Activated T-helper 17 cell treated with anti-CD3 and anti-CD28 coated beads, Interleukin-2, amount 50 U/mL, for 72 hours (primary cell): ENCODE measurements at regions not wholly inside any gene's neighbourhood (a gene's known extent, or its start where the extent isn't known, plus 50 kb on each side); places are given as distances from the start of the nearest gene placed in this dataset.

Experiments used
- ATAC-seq: fragments of 150-1000 bp; cut with Tn5 transposase; replicated peaks from 2 replicates; pipeline ENCODE4 v1.10.0; 2021; ENCODE audit warnings: mild to moderate bottlenecking, moderate library complexity
- H3K27ac Mint-ChIP-seq: one replicate; pipeline ENCODE4 v1.8.0; 2022; ENCODE audit warnings: mixed read lengths
- H3K27me3 Mint-ChIP-seq: one replicate; pipeline ENCODE4 v1.8.0; 2022; ENCODE audit warnings: mixed read lengths
- H3K36me3 Mint-ChIP-seq: one replicate; pipeline ENCODE4 v1.8.0; 2022; ENCODE audit warnings: low read depth, mild to moderate bottlenecking, mixed read lengths
- H3K4me1 Mint-ChIP-seq: one replicate; pipeline ENCODE4 v1.8.0; 2022; ENCODE audit warnings: mixed read lengths
- H3K4me3 Mint-ChIP-seq: one replicate; pipeline ENCODE4 v1.8.0; 2022; ENCODE audit warnings: mild to moderate bottlenecking, mixed read lengths
- H3K9me3 Mint-ChIP-seq: one replicate; pipeline ENCODE4 v1.8.0; 2022; ENCODE audit warnings: mixed read lengths

DNA sequence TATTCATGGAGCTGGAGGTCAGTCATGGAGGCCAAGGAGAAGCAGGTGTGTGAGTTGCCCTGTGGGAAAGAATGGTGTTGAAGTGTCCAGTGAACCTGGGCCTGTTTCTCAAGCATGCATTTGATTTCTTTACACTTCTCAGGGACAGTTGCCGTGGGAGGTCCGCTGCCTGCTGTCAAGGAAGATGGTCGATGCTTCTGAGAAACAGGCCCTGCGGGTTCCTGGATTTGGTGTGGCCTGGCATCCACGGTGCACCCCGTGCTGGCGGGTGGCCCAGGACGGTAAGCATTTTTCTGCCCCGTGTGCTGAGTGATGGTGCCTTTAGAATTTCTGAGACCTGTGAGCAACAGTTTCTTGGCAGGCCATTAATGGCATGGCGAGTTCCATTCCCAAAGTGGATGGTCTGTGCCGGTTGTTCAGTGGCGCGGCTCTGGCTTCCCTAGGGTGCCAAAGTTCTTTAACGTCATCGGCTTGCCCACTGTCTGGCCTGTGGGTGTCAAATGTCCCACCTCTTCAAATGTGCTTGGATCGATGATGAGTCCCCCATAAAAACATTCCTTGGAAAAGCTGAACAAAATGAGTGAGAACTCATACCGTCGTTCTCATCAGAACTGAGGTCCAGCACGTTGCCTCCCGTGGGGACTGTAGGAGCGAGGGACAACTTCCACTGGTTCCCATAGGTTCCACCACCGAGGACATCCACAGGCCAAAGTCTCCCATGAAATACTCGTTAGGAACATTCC, 107.2 kb downstream of the SNRPN start:
- Mint-ChIP-seq H3K27ac (no peak overlapping the region), H3K4me3 (no peak overlapping the region)

DNA sequence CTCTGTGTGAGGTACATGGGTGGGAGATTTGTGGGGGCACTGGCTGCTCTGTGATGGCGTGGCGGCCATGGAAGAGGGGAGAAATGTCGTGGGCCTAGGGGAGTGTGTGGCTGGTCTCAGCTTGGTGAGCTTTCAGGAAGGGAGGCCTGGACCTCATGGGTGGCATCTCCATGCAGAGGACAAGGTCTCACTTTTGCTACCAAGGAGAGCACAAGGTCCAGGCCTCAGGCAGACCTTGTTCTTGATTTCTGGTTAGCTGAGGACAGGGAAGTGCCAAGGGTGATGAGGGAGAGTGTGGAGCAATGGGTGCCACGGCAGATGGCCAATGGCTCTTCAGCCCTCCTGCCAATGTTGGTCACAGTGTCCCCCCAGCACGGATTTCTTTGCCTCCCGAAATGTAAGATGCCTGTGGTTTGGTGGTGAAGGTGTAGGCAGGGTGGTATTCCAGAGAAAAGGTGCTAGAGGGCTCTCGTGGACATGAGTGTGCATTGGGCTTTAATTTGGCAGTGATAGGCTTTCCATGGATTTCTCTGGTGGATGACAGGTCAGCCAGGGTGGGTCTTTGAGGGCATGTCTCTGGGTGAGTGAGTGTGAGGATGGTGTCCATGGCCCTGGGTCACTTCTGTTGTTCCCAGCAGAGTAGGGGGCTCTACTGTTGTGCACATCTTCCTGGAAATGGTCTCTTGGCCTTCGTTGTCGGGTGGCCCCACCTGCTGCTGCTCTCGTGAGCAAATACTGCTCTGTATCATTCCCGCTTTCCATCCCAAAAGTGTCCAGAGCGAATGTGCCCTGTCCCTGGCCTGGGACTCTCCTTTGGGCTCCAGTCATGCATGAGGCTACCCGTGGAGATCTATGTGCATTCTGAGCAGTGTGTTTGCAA, 108.0 kb downstream of the SNRPN start:
- peaks cover 99% of the 10 kb centered on the region for H3K36me3 Mint-ChIP-seq
- H3K4me3 Mint-ChIP-seq = no peak overlapping the region
- ATAC-seq = no peak
- H3K27me3 Mint-ChIP-seq = no peaks in the 10 kb centered on the region
- peaks cover 60% of the 10 kb centered on the region for H3K9me3 Mint-ChIP-seq
- no peaks in the 10 kb centered on the region for H3K4me1 Mint-ChIP-seq
- H3K27ac Mint-ChIP-seq = no peak overlapping the region

More for the DNA sequence above, 107.2 kb downstream of the SNRPN start:
- peaks cover 99% of the 10 kb centered on the region for H3K36me3 Mint-ChIP-seq
- no peak for ATAC-seq
- no peaks in the 10 kb centered on the region for H3K27me3 Mint-ChIP-seq
- peaks cover 61% of the 10 kb centered on the region for H3K9me3 Mint-ChIP-seq
- no peaks in the 10 kb centered on the region for H3K4me1 Mint-ChIP-seq

DNA sequence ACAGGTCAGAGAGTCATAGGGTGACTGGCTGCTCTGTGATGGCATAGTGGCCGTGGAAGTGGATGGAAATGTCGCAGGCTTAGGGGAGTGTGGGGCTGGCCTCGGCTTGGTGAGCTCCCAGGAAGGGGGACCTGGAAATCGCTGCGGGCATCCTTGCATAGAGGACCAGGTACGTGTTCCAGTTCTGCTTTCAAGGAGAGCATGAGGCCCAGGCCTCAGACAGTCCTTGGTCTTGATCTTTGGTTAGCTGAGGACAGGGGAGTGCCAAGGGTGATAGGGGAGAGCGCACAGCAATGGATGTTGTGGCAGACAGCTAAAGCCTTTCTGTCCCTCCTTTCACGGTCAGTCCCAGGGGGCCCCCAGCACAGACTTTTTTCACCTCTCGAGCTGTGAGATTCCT, 110.5 kb downstream of the SNRPN start:
- Mint-ChIP-seq H3K36me3 (peaks cover 100% of the 10 kb centered on the region), H3K27me3 (no peaks in the 10 kb centered on the region), H3K9me3 (peaks cover 62% of the 10 kb centered on the region), H3K4me1 (no peaks in the 10 kb centered on the region), H3K27ac (no peak overlapping the region), H3K4me3 (no peak overlapping the region)
- no peak for ATAC-seq

GRCh38 chr15:25065876-25066275, 111.1 kb downstream of the SNRPN start:
- Mint-ChIP-seq H3K27ac (no peak overlapping the region), H3K4me1 (no peaks in the 10 kb centered on the region), H3K9me3 (peaks cover 60% of the 10 kb centered on the region), H3K27me3 (no peaks in the 10 kb centered on the region), H3K36me3 (peaks cover 100% of the 10 kb centered on the region), H3K4me3 (no peak overlapping the region)
- ATAC-seq = no peak

- Mint-ChIP-seq H3K27ac (no peak overlapping the region), H3K27me3 (no peaks in the 10 kb centered on the region), H3K9me3 (peaks cover 64% of the 10 kb centered on the region), H3K4me1 (no peaks in the 10 kb centered on the region), H3K36me3 (peaks cover 100% of the 10 kb centered on the region), H3K4me3 (no peak overlapping the region)
- ATAC-seq = no peak
Observed at GRCh38 chr15:25066708-25067107, 111.9 kb downstream of the SNRPN start.

GRCh38 chr15:25067725-25068309, 113.0 kb downstream of the SNRPN start:
- Mint-ChIP-seq H3K4me1 (no peaks in the 10 kb centered on the region), H3K9me3 (peaks cover 60% of the 10 kb centered on the region), H3K4me3 (no peak overlapping the region), H3K27ac (no peak overlapping the region), H3K27me3 (no peaks in the 10 kb centered on the region), H3K36me3 (peaks cover 100% of the 10 kb centered on the region)
- ATAC-seq = no peak

DNA sequence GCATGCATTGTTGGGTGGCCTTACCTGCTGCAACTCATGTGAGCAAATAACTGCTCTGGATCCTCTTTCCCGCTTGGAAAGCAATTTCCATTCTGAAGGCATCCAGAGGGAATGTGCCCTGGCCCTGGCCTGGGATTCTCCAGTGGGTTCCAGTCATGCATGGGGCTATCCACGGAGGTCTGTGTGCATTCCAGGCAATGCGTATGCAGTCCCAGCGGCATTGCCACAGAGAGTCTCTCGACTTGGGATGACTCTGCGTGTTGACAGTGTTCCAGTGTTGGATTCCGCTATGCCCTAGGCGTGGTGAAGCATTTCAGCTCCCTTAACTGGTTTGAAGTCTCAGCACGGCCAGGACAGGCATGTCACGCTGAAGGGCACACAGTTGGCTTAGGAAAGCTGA, 113.9 kb downstream of the SNRPN start:
- no peaks in the 10 kb centered on the region for H3K4me1 Mint-ChIP-seq
- ATAC-seq = no peak
- H3K9me3 Mint-ChIP-seq = peaks cover 51% of the 10 kb centered on the region
- H3K27me3 Mint-ChIP-seq = no peaks in the 10 kb centered on the region
- peaks cover 100% of the 10 kb centered on the region for H3K36me3 Mint-ChIP-seq
- no peak overlapping the region for H3K27ac Mint-ChIP-seq
- H3K4me3 Mint-ChIP-seq = no peak overlapping the region

- Mint-ChIP-seq H3K27ac (no peak overlapping the region), H3K27me3 (no peaks in the 10 kb centered on the region), H3K4me3 (no peak overlapping the region), H3K36me3 (peaks cover 100% of the 10 kb centered on the region), H3K9me3 (peaks cover 46% of the 10 kb centered on the region), H3K4me1 (no peaks in the 10 kb centered on the region)
- ATAC-seq = no peak
Observed at GRCh38 chr15:25070353-25070963, 115.7 kb downstream of the SNRPN start.

GRCh38 chr15:25072857-25073476, 118.2 kb downstream of the SNRPN start:
- Mint-ChIP-seq H3K27me3 (no peaks in the 10 kb centered on the region), H3K4me1 (no peaks in the 10 kb centered on the region), H3K9me3 (peaks cover 35% of the 10 kb centered on the region), H3K36me3 (peaks cover 100% of the 10 kb centered on the region), H3K27ac (no peak overlapping the region), H3K4me3 (no peak overlapping the region)
- ATAC-seq = no peak

- Mint-ChIP-seq H3K27ac (no peak overlapping the region), H3K9me3 (peaks cover 39% of the 10 kb centered on the region), H3K4me1 (no peaks in the 10 kb centered on the region), H3K36me3 (peaks cover 100% of the 10 kb centered on the region), H3K27me3 (no peaks in the 10 kb centered on the region), H3K4me3 (no peak overlapping the region)
- ATAC-seq = no peak
Observed at GRCh38 chr15:25087137-25087536, 132.3 kb downstream of the SNRPN start.

- Mint-ChIP-seq H3K27me3 (no peaks in the 10 kb centered on the region), H3K36me3 (peaks cover 100% of the 10 kb centered on the region), H3K9me3 (peaks cover 43% of the 10 kb centered on the region), H3K4me3 (no peak overlapping the region), H3K4me1 (no peaks in the 10 kb centered on the region), H3K27ac (no peak overlapping the region)
- ATAC-seq = no peak
Observed at GRCh38 chr15:25088261-25088790, 133.5 kb downstream of the SNRPN start.

GRCh38 chr15:25089577-25089976, 134.8 kb downstream of the SNRPN start:
- Mint-ChIP-seq H3K4me1 (no peaks in the 10 kb centered on the region), H3K4me3 (no peak overlapping the region), H3K9me3 (peaks cover 37% of the 10 kb centered on the region), H3K36me3 (peaks cover 100% of the 10 kb centered on the region), H3K27me3 (no peaks in the 10 kb centered on the region), H3K27ac (no peak overlapping the region)
- no peak for ATAC-seq

DNA sequence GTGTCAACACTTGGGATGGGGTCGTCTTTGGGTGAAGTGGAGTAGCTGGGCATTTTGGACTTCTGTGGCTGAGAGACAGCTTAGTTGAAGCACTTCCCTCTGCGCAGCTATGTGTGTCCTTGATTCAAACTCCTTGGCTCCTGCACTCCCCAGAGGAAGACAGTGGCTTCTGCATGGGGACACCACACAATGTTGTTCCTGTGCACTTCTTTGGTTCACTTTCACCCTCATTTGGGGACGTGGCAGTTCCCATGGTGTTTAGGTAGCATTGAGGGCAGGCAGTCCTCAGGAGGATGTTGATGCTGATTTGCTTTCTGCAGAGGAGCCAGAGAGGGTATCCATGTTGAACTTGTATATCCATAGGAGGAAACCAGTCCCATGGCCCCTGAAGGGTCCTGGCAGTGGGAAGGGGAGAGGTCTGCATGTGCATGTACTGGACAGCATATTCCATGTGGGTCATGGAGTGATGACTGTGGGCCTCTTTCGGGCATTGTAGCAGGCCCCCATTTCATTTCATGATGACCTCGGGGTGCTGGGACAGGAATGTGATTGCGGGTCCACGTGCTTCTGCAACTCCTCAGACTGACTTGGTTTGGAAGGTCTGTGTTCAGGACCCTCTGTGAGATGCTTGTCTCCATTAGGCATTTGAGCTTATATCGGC, 135.4 kb downstream of the SNRPN start:
- H3K4me3 Mint-ChIP-seq = no peak overlapping the region
- no peak for ATAC-seq
- H3K9me3 Mint-ChIP-seq = peaks cover 36% of the 10 kb centered on the region
- no peaks in the 10 kb centered on the region for H3K27me3 Mint-ChIP-seq
- H3K27ac Mint-ChIP-seq = no peak overlapping the region
- H3K4me1 Mint-ChIP-seq = no peaks in the 10 kb centered on the region
- H3K36me3 Mint-ChIP-seq = peaks cover 100% of the 10 kb centered on the region
